H1 (cell line): ENCODE measurements at regions not wholly inside any gene's neighbourhood (a gene's known extent, or its start where the extent isn't known, plus 50 kb on each side); places are given as distances from the start of the nearest gene placed in this dataset.

Source experiments
- CTCF ChIA-PET: fragments of 300-600 bp; sonication (Branson Sonifier 250); formaldehyde crosslinking; loops from one replicate; lab custom pipeline; 2021; ENCODE audit not compliant: partially characterized antibody; lab: Charles Lee
- POLR2A ChIA-PET: fragments of 300-600 bp; sonication (Branson Sonifier 250); formaldehyde crosslinking; loops from one replicate; lab custom pipeline; 2021; ENCODE audit warnings: inconsistent platforms; ENCODE audit not compliant: partially characterized antibody; lab: Charles Lee
- DNase-seq, 2 experiments: peaks; one replicate each; pipeline versions ENCODE4 v3.0.0 to v3.0.0-alpha.2; 2010 to 2022; ENCODE audit warnings: low spot score in 2 of 2, low read depth in 1 of 2, mixed read lengths in 1 of 2
- FAIRE-seq: peaks from 2 replicates; lab custom pipeline; 2011; peaks lifted over from hg19 to GRCh38; lab: Jason Lieb, UNC
- H2AFZ ChIP-seq: 2 replicates; pipeline ENCODE4 v1.8.1; 2012; ENCODE audit warnings: low read length, inconsistent platforms
- H2AK5ac ChIP-seq: 2 replicates; pipeline ENCODE4 v1.6.1; 2013; ENCODE audit warnings: low read depth, low read length
- H2BK120ac ChIP-seq: replicated peaks from 2 replicates; pipeline ENCODE3; 2013; ENCODE audit warnings: low read depth, low read length, inconsistent platforms
- H2BK12ac ChIP-seq: 2 replicates; pipeline ENCODE4 v1.6.1; 2013; ENCODE audit warnings: low read depth, low read length
- H2BK15ac ChIP-seq: 2 replicates; pipeline ENCODE4 v1.6.1; 2013; ENCODE audit warnings: low read length
- H2BK20ac ChIP-seq: 2 replicates; pipeline ENCODE4 v1.6.1; 2013; ENCODE audit warnings: low read length
- H2BK5ac ChIP-seq: 2 replicates; pipeline ENCODE4 v1.6.1; 2013; ENCODE audit warnings: low read depth, low read length
- H3K14ac ChIP-seq: 2 replicates; pipeline ENCODE4 v1.6.1; 2013; ENCODE audit warnings: inconsistent platforms; ENCODE audit not compliant: insufficient read length
- H3K18ac ChIP-seq: 2 replicates; pipeline ENCODE4 v1.6.1; 2013; ENCODE audit warnings: low read length; ENCODE audit errors: extremely low read depth
- H3K23ac ChIP-seq: 2 replicates; pipeline ENCODE4 v1.6.1; 2013; ENCODE audit warnings: inconsistent platforms; ENCODE audit not compliant: insufficient read length
- H3K23me2 ChIP-seq: 2 replicates; pipeline ENCODE4 v1.6.1; 2013; ENCODE audit warnings: low read depth, low read length
- H3K27ac ChIP-seq: 2 replicates; pipeline ENCODE4 v1.6.1; 2011; ENCODE audit warnings: low read depth, low read length, inconsistent platforms
- H3K27me3 ChIP-seq, 4 experiments: replicated peaks in 1 of 4; 1 replicate in 1 of 4; 2 replicates in 3 of 4; pipeline versions ENCODE4 v1.6.1 to v1.8.1; 2011 to 2013; ENCODE audit warnings: low read length in 3 of 4, mild to moderate bottlenecking in 3 of 4, inconsistent platforms in 2 of 4, mixed read lengths in 2 of 4, moderate library complexity in 1 of 4; ENCODE audit not compliant: control insufficient read depth in 3 of 4, insufficient read depth in 3 of 4; ENCODE audit errors: extremely low read depth in 1 of 4
- H3K36me3 ChIP-seq, 4 experiments: 2 replicates each; pipeline versions ENCODE4 v1.6.1 to v1.8.1; 2011 to 2013; ENCODE audit warnings: mild to moderate bottlenecking in 4 of 4, low read length in 3 of 4, moderate library complexity in 2 of 4, control low read depth in 1 of 4, inconsistent platforms in 1 of 4; ENCODE audit not compliant: insufficient read depth in 4 of 4, control insufficient read depth in 2 of 4
- H3K4ac ChIP-seq: replicated peaks from 2 replicates; pipeline ENCODE3; 2013; ENCODE audit warnings: low read length, low read depth, mixed read lengths, inconsistent platforms; ENCODE audit not compliant: insufficient read length
- H3K4me1 ChIP-seq, 4 experiments: replicated peaks in 1 of 4; 1 replicate in 1 of 4; 2 replicates in 3 of 4; pipeline versions ENCODE4 v1.6.1 to v1.8.1; 2011 to 2013; ENCODE audit warnings: low read length in 3 of 4, inconsistent platforms in 2 of 4, mixed read lengths in 1 of 4; ENCODE audit not compliant: insufficient read depth in 4 of 4, control insufficient read depth in 3 of 4
- H3K4me2 ChIP-seq, 2 experiments: 2 replicates each; pipeline versions ENCODE4 v1.6.1 to v1.8.1; 2011 to 2013; ENCODE audit warnings: low read depth in 2 of 2, low read length in 2 of 2, control low read depth in 1 of 2, inconsistent platforms in 1 of 2, mild to moderate bottlenecking in 1 of 2; ENCODE audit not compliant: insufficient read depth in 1 of 2
- H3K4me3 ChIP-seq, 4 experiments: fragments of 200-600, 300-600 bp in 1 of 4; sonication (generic), shearing (Covaris generic), sonication (Bioruptor Twin) in 1 of 4; 2 replicates each; pipeline versions ENCODE4 v1.5.1 to v1.8.1; 2011 to 2016; ENCODE audit warnings: low read length in 4 of 4, low read depth in 3 of 4, control low read depth in 2 of 4, inconsistent platforms in 2 of 4, mild to moderate bottlenecking in 2 of 4, mixed read lengths in 1 of 4, moderate library complexity in 1 of 4; ENCODE audit not compliant: insufficient read depth in 2 of 4; ENCODE audit errors: extremely low read depth in 1 of 4
- H3K56ac ChIP-seq: replicated peaks from 2 replicates; pipeline ENCODE3; 2013; ENCODE audit warnings: low read depth, mild to moderate bottlenecking, mixed read lengths, low read length, inconsistent platforms; ENCODE audit not compliant: insufficient read length
- H3K79me1 ChIP-seq: 2 replicates; pipeline ENCODE4 v1.6.1; 2013; ENCODE audit warnings: low read depth, low read length, control low read depth
- H3K79me2 ChIP-seq, 2 experiments: 2 replicates each; pipeline versions ENCODE4 v1.6.1 to v1.8.1; 2012 to 2013; ENCODE audit warnings: low read length in 2 of 2, mild to moderate bottlenecking in 2 of 2, inconsistent platforms in 1 of 2; ENCODE audit not compliant: insufficient read depth in 2 of 2, control insufficient read depth in 1 of 2
- H3K9ac ChIP-seq, 4 experiments: replicated peaks in 1 of 4; 1 replicate in 1 of 4; 2 replicates in 3 of 4; pipeline versions ENCODE4 v1.6.1 to v1.8.1; 2011 to 2013; ENCODE audit warnings: low read depth in 3 of 4, low read length in 3 of 4, control low read depth in 2 of 4, mild to moderate bottlenecking in 2 of 4, moderate library complexity in 2 of 4, inconsistent platforms in 1 of 4; ENCODE audit errors: extremely low read depth in 1 of 4
- H3K9me3 ChIP-seq, 2 experiments: 2 replicates each; pipeline versions ENCODE4 v1.6.1 to v1.8.1; 2012 to 2013; ENCODE audit warnings: mild to moderate bottlenecking in 2 of 2, moderate library complexity in 2 of 2, control low read depth in 1 of 2, inconsistent platforms in 1 of 2, low read depth in 1 of 2, low read length in 1 of 2, mixed read lengths in 1 of 2; ENCODE audit not compliant: insufficient read depth in 2 of 2
- H4K20me1 ChIP-seq, 2 experiments: replicated peaks in 1 of 2; 2 replicates each; pipeline versions ENCODE3 to v1.8.1; 2011 to 2013; ENCODE audit warnings: inconsistent platforms in 2 of 2, low read length in 2 of 2, mild to moderate bottlenecking in 1 of 2; ENCODE audit not compliant: insufficient read depth in 2 of 2, control insufficient read depth in 1 of 2
- H4K5ac ChIP-seq: 2 replicates; pipeline ENCODE4 v1.6.1; 2013; ENCODE audit warnings: low read length, low read depth, mixed read lengths, inconsistent platforms; ENCODE audit not compliant: insufficient read length
- H4K8ac ChIP-seq: 2 replicates; pipeline ENCODE4 v1.8.0; 2013; ENCODE audit warnings: mild to moderate bottlenecking, moderate library complexity, low read length, inconsistent platforms; ENCODE audit not compliant: insufficient read depth; ENCODE audit errors: extremely low read depth
- H4K91ac ChIP-seq: replicated peaks from 2 replicates; pipeline ENCODE3; 2013; ENCODE audit warnings: low read length, mixed read lengths, inconsistent platforms; ENCODE audit not compliant: insufficient read length
- ATF2 ChIP-seq: IDR thresholded peaks from 2 replicates; pipeline ENCODE4 v1.6.1; 2012; ENCODE audit warnings: low read length, inconsistent platforms
- BACH1 ChIP-seq: IDR thresholded peaks from 2 replicates; pipeline ENCODE4 v1.6.1; 2012; ENCODE audit warnings: low read length, improper control_type of control experiment
- CBX5 ChIP-seq: fragments of 300-800, 300-1000 bp; sonication (generic); IDR thresholded peaks from 2 replicates; pipeline ENCODE4 v1.7.1; 2016; ENCODE audit warnings: antibody characterized with exemption, low read length, low read depth
- GABPA ChIP-seq: IDR thresholded peaks from 2 replicates; pipeline ENCODE4 v1.6.1; 2011; ENCODE audit warnings: mild to moderate bottlenecking, low read length, moderate library complexity, borderline replicate concordance; ENCODE audit not compliant: insufficient read depth
- JUND ChIP-seq: IDR thresholded peaks from 2 replicates; pipeline ENCODE4 v1.6.1; 2011; ENCODE audit warnings: mild to moderate bottlenecking, improper control_type of control experiment, low read length
- NRF1 ChIP-seq: IDR thresholded peaks from 2 replicates; pipeline ENCODE4 v1.6.1; 2011; ENCODE audit warnings: mild to moderate bottlenecking, low read depth, low read length, improper control_type of control experiment
- POLR2AphosphoS5 ChIP-seq: IDR thresholded peaks from 2 replicates; pipeline ENCODE4 v1.6.1; 2011; ENCODE audit warnings: low read depth, low read length
- TAF1 ChIP-seq: IDR thresholded peaks from 2 replicates; pipeline ENCODE4 v1.6.1; 2011; ENCODE audit warnings: mild to moderate bottlenecking, low read depth, low read length
- WGBS, 2 experiments: shearing (Covaris generic) in 1 of 2; methylation state at CpG; one replicate each; pipeline versions ENCODE4 v1.1.6 to v1.1.7; 2013 to 2015; ENCODE audit warnings: low lambda C conversion rate in 2 of 2, mixed read lengths in 2 of 2, inconsistent platforms in 1 of 2, low coverage in 1 of 2, missing lambda C conversion rate in 1 of 2; ENCODE audit not compliant: insufficient replicate concordance in 2 of 2, insufficient coverage in 1 of 2, insufficient read length in 1 of 2; ENCODE audit errors: extremely low coverage in 1 of 2, missing lambda C conversion rate in 1 of 2; 5-methylcytosine and 5-hydroxymethylcytosine counted together
- TF ChIP-seq, protein P1 (sequence below): IDR thresholded peaks from 2 replicates; pipeline ENCODE4 v1.6.1; 2011; ENCODE audit warnings: low read length, improper control_type of control experiment

GRCh38 chr22:34776817-34777216 is 289.1 kb upstream of the ISX start:
- Histone ChIP-seq H3K23me2 (no peaks in the 10 kb centered on the region), H4K91ac (no peak overlapping the region), H3K9ac (no peak overlapping the region), H3K4me3 (no peak overlapping the region), H2BK15ac (no peak overlapping the region), H4K5ac (no peak overlapping the region), H3K79me2 (no peaks in the 10 kb centered on the region), H2BK120ac (no peak overlapping the region), H4K20me1 (no peaks in the 10 kb centered on the region), H2BK12ac (no peak overlapping the region), H3K79me1 (no peaks in the 10 kb centered on the region), H3K9me3 (peaks cover 12 to 14% of the 10 kb centered on the region in 2 experiments), H4K8ac (no peak overlapping the region), H3K56ac (no peak overlapping the region), H3K4ac (no peak overlapping the region), H2AK5ac (no peak overlapping the region), H2AFZ (no peak overlapping the region), H2BK20ac (no peak overlapping the region), H3K14ac (no peak overlapping the region), H3K36me3 (no peaks in the 10 kb centered on the region), H3K4me1 (no peaks in the 10 kb centered on the region), H3K18ac (no peak overlapping the region), H3K27ac (no peak overlapping the region), H3K4me2 (no peak overlapping the region), H2BK5ac (no peak overlapping the region), H3K27me3 (no peaks in the 10 kb centered on the region), H3K23ac (no peak overlapping the region)
- WGBS, 2 experiments = 86% methylated on average over 3 of the region's 3 CpGs; no CpG with 5 or more reads in 1 of the 2 experiments
- TF ChIP-seq POLR2AphosphoS5 (no peak), GABPA (no peak), JUND (no peak), BACH1 (no peak), NRF1 (no peak), ATF2 (no peak), TAF1 (no peak), CBX5 (no peak)
- TF ChIP-seq, protein P1, sequence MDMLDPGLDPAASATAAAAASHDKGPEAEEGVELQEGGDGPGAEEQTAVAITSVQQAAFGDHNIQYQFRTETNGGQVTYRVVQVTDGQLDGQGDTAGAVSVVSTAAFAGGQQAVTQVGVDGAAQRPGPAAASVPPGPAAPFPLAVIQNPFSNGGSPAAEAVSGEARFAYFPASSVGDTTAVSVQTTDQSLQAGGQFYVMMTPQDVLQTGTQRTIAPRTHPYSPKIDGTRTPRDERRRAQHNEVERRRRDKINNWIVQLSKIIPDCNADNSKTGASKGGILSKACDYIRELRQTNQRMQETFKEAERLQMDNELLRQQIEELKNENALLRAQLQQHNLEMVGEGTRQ = no peak
- no peak for DNase-seq
- CTCF ChIA-PET = interaction anchor here (1.3 kb wide), 1 partner anchor 378 kb away, joined by 4 read pairs; no protein-coding TSS in a partner anchor
- POLR2A ChIA-PET = no interaction called here
- no peak for FAIRE-seq
